ENCODE measurements at regions not wholly inside any gene's neighbourhood (a gene's known extent, or its start where the extent isn't known, plus 50 kb on each side); places are given as distances from the start of the nearest gene placed in this dataset.

GRCh38 chr5:155507363-155507762 is 493.8 kb downstream of the KIF4B start (continued):
- no peak for TF ChIP-seq MAFK (IDR thresholded peaks at IDR 0.05; ENCODE audit: low read depth, low read length)
- TF ChIP-seq TAF7 (optimal IDR thresholded peaks at IDR 0.05; ENCODE audit: borderline replicate concordance, low read depth, low read length), result no peak
- TF ChIP-seq TBP (IDR thresholded peaks at IDR 0.05; ENCODE audit: low read depth, low read length), result no peak

Measured in H1 (cell line).